NT2/D1 (cell line): ENCODE measurements at regions not wholly inside any gene's neighbourhood (a gene's known extent, or its start where the extent isn't known, plus 50 kb on each side); places are given as distances from the start of the nearest gene placed in this dataset.

Source experiments
- DNase-seq: peaks from one replicate; pipeline ENCODE4 v3.0.0-alpha.2; 2011; ENCODE audit warnings: low read depth, low spot score
- H3K27me3 ChIP-seq: 2 replicates; pipeline ENCODE4 v1.6.0; 2011; ENCODE audit warnings: mild to moderate bottlenecking; ENCODE audit not compliant: insufficient read length, insufficient read depth
- H3K36me3 ChIP-seq: 2 replicates; pipeline ENCODE4 v1.6.1; 2011; ENCODE audit warnings: mild to moderate bottlenecking, low read length, mixed read lengths; ENCODE audit not compliant: insufficient read depth, insufficient read length
- H3K4me1 ChIP-seq: 2 replicates; pipeline ENCODE4 v1.5.1; 2011; ENCODE audit not compliant: insufficient read depth, insufficient read length
- H3K4me3 ChIP-seq: 2 replicates; pipeline ENCODE4 v1.5.1; 2011; ENCODE audit warnings: low read depth; ENCODE audit not compliant: insufficient read length
- H3K9ac ChIP-seq: 2 replicates; pipeline ENCODE4 v1.6.0; 2011; ENCODE audit warnings: low read depth; ENCODE audit not compliant: insufficient read length
- H3K9me3 ChIP-seq: 2 replicates; pipeline ENCODE4 v1.5.1; 2011; ENCODE audit warnings: mild to moderate bottlenecking, low read length; ENCODE audit not compliant: insufficient read depth
- SUZ12 ChIP-seq: IDR thresholded peaks from 2 replicates; pipeline ENCODE4 v1.6.1; 2011; ENCODE audit not compliant: insufficient read length, insufficient read depth; ENCODE audit errors: extremely low read depth
- YY1 ChIP-seq: IDR thresholded peaks from 2 replicates; pipeline ENCODE4 v1.6.1; 2011; ENCODE audit not compliant: insufficient read length, insufficient read depth
- ZNF274 ChIP-seq: IDR thresholded peaks from 2 replicates; pipeline ENCODE4 v1.6.1; 2011; ENCODE audit warnings: mild to moderate bottlenecking, low read depth, low read length

DNA sequence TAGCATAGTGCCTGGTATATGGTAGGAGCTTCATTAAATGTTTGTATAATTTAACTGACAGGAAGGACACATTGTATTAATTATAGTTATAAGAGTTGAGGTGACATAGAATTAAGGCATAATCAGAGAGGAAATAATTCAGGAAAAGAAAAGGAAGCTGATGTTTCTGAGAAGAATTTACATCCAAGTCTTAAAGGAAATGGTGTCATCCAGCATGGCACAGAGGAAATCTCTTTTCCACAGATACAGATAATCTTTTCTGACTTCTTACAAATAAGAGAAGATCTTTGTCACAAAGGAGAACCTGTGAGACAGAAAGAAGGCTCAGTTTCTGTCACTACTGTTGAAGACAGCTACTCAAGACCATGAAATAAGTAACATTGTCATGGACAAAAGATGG lies 222.5 kb downstream of the GJA1 start:
- DNase-seq, result no peak
- no peak overlapping the region for H3K4me3 ChIP-seq
- no peak for TF ChIP-seq YY1
- no peak for TF ChIP-seq SUZ12
- TF ChIP-seq ZNF274, result no peak
- H3K4me1 ChIP-seq, result no peaks in the 10 kb centered on the region
- no peaks in the 10 kb centered on the region for H3K36me3 ChIP-seq
- no peaks in the 10 kb centered on the region for H3K27me3 ChIP-seq
- H3K9me3 ChIP-seq, result no peaks in the 10 kb centered on the region
- no peak overlapping the region for H3K9ac ChIP-seq

DNA sequence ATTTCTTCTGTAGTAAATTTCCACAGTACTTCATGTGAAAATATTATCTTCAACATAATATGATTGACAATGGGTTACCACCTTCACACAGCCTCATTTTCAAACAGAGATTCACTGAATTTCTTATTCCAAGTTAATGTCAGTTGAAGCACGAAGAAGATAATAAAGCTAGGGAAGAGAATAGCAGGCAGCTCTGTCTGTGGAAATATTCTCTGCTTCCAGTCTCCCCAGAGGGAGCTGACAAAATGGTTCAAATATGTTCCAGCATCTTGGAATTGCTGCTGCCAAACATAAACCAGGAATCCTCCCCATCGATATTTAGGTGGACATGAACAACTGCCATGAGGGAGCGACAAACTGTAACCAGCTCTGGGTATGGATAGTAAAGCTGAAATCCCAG lies 224.8 kb downstream of the GJA1 start:
- Histone ChIP-seq H3K9ac (no peak overlapping the region), H3K4me1 (no peaks in the 10 kb centered on the region), H3K4me3 (no peak overlapping the region), H3K27me3 (no peaks in the 10 kb centered on the region), H3K9me3 (no peaks in the 10 kb centered on the region), H3K36me3 (no peaks in the 10 kb centered on the region)
- TF ChIP-seq ZNF274 (no peak), SUZ12 (no peak), YY1 (no peak)
- DNase-seq, result no peak

DNA sequence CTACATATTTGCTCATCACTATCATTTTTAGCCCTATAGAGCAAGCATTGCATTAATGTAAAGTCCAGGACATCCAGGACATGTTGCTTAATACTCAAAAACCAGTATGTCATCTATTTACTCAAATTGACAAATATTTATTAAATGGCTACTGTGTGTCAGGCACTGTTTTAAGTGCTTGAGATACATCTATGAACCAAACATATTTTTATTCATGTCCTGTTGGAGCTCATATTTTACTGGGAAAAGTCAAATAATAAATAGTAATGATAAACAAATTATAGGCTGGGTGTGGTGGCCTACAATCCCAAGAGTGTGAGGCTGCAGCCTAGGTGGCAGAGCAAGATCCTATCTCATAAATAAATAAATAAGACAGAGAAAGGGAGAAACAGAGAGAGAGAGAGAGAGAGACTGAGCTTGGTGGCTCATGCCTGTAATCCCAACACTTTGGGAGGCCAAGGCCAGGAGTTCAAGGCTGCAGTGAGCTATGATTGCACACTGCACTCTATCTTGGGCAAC lies 227.9 kb downstream of the GJA1 start:
- Histone ChIP-seq H3K9me3 (no peaks in the 10 kb centered on the region), H3K36me3 (no peaks in the 10 kb centered on the region)

DNA sequence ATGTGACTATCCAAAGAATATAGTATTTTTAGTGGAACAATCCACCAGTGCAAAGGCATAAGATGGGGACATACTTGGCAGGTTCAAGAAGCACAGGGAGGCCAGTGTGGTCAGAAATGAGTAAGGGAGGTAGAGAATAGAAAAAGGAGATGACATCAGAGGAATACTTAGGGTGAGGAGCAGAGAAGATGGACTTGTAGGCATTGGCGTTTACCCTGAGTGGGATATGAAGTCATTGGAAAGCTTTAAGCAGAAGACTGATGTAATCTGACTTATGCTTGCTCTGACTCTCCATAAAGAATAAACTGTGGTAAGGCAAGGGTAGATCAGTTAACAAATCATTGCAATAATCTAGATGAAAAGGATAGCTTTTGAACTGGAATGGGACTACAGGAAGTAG lies 228.7 kb downstream of the GJA1 start:
- no peaks in the 10 kb centered on the region for H3K36me3 ChIP-seq
- H3K9me3 ChIP-seq, result no peaks in the 10 kb centered on the region
- no peak for TF ChIP-seq YY1
- no peak for TF ChIP-seq ZNF274
- TF ChIP-seq SUZ12, result no peak
- no peak overlapping the region for H3K9ac ChIP-seq
- no peaks in the 10 kb centered on the region for H3K27me3 ChIP-seq
- H3K4me1 ChIP-seq, result no peaks in the 10 kb centered on the region
- no peak overlapping the region for H3K4me3 ChIP-seq
- no peak for DNase-seq

More for the DNA sequence above, 227.9 kb downstream of the GJA1 start:
- no peaks in the 10 kb centered on the region for H3K27me3 ChIP-seq
- H3K4me3 ChIP-seq, result no peak overlapping the region
- no peak for TF ChIP-seq ZNF274
- no peak for TF ChIP-seq YY1
- TF ChIP-seq SUZ12, result no peak
- no peak for DNase-seq
- H3K9ac ChIP-seq, result no peak overlapping the region
- no peaks in the 10 kb centered on the region for H3K4me1 ChIP-seq

DNA sequence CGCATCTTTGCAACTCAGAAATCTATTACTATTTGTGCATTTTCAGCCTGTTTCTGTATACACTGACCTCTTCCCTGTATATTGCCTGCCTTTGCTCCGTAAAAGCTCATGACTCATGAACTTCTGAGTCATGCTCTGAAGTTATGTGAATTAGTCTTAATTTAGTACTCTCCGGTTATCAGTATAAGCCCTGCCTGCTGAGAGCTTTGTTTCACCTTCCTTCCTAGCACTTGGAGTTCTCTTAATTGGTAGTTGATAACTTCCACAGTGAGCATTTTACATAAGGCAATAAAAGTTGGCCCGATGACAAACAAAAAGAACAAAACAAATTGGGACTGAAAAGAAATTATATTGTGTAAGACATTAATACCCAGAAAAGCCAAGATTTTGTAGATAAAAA lies 231.4 kb downstream of the GJA1 start:
- no peaks in the 10 kb centered on the region for H3K4me1 ChIP-seq
- H3K4me3 ChIP-seq, result no peak overlapping the region
- DNase-seq, result no peak
- no peak for TF ChIP-seq YY1
- TF ChIP-seq SUZ12, result no peak
- no peak for TF ChIP-seq ZNF274
- no peak overlapping the region for H3K9ac ChIP-seq
- H3K36me3 ChIP-seq, result no peaks in the 10 kb centered on the region
- no peaks in the 10 kb centered on the region for H3K27me3 ChIP-seq
- H3K9me3 ChIP-seq, result no peaks in the 10 kb centered on the region

DNA sequence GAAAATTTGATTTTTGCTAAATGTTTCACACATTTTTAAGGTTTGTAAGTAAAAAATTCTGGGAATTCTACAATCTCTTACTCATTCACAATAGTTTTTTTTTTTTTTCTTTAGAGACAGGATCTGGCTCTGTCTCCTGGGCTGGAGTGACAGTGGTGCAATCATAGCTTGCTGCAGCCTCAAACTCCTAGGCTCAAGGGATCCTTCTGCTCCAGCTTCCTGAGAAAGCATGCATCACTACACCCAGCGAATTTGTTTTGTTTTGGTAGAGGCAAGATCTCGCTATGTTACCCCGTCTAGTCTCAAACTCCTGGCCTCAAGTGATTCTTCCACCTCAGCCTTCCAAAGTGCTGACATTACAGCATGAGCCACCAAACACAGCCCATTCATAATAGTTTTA lies 232.8 kb downstream of the GJA1 start:
- no peaks in the 10 kb centered on the region for H3K27me3 ChIP-seq
- no peak for TF ChIP-seq YY1
- no peak for TF ChIP-seq SUZ12
- TF ChIP-seq ZNF274, result no peak
- H3K4me3 ChIP-seq, result no peak overlapping the region
- no peak for DNase-seq
- H3K4me1 ChIP-seq, result no peaks in the 10 kb centered on the region
- no peaks in the 10 kb centered on the region for H3K9me3 ChIP-seq
- H3K9ac ChIP-seq, result no peak overlapping the region
- no peaks in the 10 kb centered on the region for H3K36me3 ChIP-seq

DNA sequence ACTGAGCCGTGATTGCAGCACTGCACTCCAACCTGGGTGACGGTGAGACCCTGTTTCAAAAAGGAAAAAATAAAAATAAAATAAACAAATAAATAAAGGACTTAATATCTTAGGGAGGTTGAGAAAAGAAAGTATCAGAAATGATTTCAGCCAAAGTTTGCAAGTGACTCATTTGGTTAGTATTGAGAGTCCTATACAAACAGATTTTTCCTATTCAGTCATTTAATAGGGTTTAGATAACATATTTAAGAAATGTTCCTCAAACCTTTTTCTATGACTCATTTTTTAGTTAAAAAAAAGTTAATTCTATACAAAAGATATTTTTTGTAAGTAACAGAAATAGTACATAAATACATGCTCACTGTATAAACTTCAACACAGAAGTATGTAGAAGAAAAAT lies 235.1 kb downstream of the GJA1 start:
- no peaks in the 10 kb centered on the region for H3K4me1 ChIP-seq
- no peaks in the 10 kb centered on the region for H3K36me3 ChIP-seq
- H3K9ac ChIP-seq, result no peak overlapping the region
- no peak overlapping the region for H3K4me3 ChIP-seq
- no peaks in the 10 kb centered on the region for H3K9me3 ChIP-seq
- no peak for TF ChIP-seq YY1
- TF ChIP-seq ZNF274, result no peak
- no peak for TF ChIP-seq SUZ12
- DNase-seq, result no peak
- no peaks in the 10 kb centered on the region for H3K27me3 ChIP-seq
